ENCODE measurements at regions not wholly inside any gene's neighbourhood (a gene's known extent, or its start where the extent isn't known, plus 50 kb on each side); places are given as distances from the start of the nearest gene placed in this dataset.
"Not testable (repeated sequence)": the region's sequence is repeated elsewhere in the genome, so short reads cannot be mapped to it uniquely, and the experiment has no call there.

GRCh38 chr9:110011628-110012320 lies 196.2 kb downstream of the C9orf152 start:
- Histone ChIP-seq H3K36me3 (ENCODE audit: control insufficient read depth in 2 of 3, insufficient read depth in 3 of 3, low read length in 3 of 3) (no peaks in the 10 kb centered on the region), H3K9ac (ENCODE audit: low read length in 3 of 3) (no peak overlapping the region), H3K9me3 (ENCODE audit: control insufficient read depth in 2 of 3, insufficient read depth in 1 of 3, low read length in 3 of 3) (no peaks in the 10 kb centered on the region), H3K27ac (ENCODE audit: low read depth in 2 of 2, low read length in 2 of 2) (no peak overlapping the region), H3K27me3 (ENCODE audit: control insufficient read depth, insufficient read depth, low read length) (no peaks in the 10 kb centered on the region), H3K4me3 (ENCODE audit: low read length in 3 of 3) (no peak overlapping the region), H3K4me1 (ENCODE audit: control insufficient read depth in 2 of 3, insufficient read depth in 2 of 3, low read depth in 1 of 3, low read length in 3 of 3) (no peaks in the 10 kb centered on the region)
- no peak for DNase-seq
- TF ChIP-seq, protein P1, sequence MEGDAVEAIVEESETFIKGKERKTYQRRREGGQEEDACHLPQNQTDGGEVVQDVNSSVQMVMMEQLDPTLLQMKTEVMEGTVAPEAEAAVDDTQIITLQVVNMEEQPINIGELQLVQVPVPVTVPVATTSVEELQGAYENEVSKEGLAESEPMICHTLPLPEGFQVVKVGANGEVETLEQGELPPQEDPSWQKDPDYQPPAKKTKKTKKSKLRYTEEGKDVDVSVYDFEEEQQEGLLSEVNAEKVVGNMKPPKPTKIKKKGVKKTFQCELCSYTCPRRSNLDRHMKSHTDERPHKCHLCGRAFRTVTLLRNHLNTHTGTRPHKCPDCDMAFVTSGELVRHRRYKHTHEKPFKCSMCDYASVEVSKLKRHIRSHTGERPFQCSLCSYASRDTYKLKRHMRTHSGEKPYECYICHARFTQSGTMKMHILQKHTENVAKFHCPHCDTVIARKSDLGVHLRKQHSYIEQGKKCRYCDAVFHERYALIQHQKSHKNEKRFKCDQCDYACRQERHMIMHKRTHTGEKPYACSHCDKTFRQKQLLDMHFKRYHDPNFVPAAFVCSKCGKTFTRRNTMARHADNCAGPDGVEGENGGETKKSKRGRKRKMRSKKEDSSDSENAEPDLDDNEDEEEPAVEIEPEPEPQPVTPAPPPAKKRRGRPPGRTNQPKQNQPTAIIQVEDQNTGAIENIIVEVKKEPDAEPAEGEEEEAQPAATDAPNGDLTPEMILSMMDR (IDR thresholded peaks at IDR 0.05; ENCODE audit: borderline replicate concordance, extremely low read depth, insufficient read depth): no peak
- FAIRE-seq: no peak
- intact Hi-C loops (cut with DNase I): no loop called here

- DNase-seq: no peak
- TF ChIP-seq, protein P1 (IDR thresholded peaks at IDR 0.05; ENCODE audit: borderline replicate concordance, extremely low read depth, insufficient read depth): no peak
- no peak for FAIRE-seq
- Histone ChIP-seq H3K36me3 (ENCODE audit: control insufficient read depth in 2 of 3, insufficient read depth in 3 of 3, low read length in 3 of 3) (no peaks in the 10 kb centered on the region), H3K4me1 (ENCODE audit: control insufficient read depth in 2 of 3, insufficient read depth in 2 of 3, low read depth in 1 of 3, low read length in 3 of 3) (no peaks in the 10 kb centered on the region), H3K9ac (ENCODE audit: low read length in 3 of 3) (no peak overlapping the region), H3K4me3 (ENCODE audit: low read length in 3 of 3) (no peak overlapping the region), H3K27me3 (ENCODE audit: control insufficient read depth, insufficient read depth, low read length) (no peaks in the 10 kb centered on the region), H3K9me3 (ENCODE audit: control insufficient read depth in 2 of 3, insufficient read depth in 1 of 3, low read length in 3 of 3) (no peaks in the 10 kb centered on the region), H3K27ac (ENCODE audit: low read depth in 2 of 2, low read length in 2 of 2) (no peak overlapping the region)
- intact Hi-C loops (cut with DNase I): no loop called here
These were observed 194.9 kb downstream of the C9orf152 start for GRCh38 chr9:110013064-110013463.

DNA sequence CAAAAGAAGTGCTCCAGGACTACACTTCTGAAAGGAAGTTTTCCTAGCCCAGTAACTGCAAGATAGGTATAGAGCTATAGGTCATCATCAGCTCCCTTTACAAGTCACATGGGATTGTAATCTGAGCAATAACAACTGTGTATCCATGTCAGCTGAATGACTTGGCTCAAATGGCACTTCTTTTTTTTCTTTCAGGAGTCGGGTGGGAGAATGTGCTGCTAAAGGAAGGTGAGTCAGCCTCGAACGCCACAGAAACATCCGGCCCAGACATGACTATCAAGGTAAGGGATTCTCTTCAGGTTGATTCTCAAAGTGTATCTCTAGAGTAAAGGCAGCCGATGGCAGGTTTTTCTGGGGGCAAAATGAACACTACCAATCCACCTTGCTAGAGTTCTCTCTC lies 192.2 kb downstream of the C9orf152 start:
- FAIRE-seq: no peak
- Histone ChIP-seq H3K27ac (ENCODE audit: low read depth in 2 of 2, low read length in 2 of 2) (no peak overlapping the region), H3K9ac (ENCODE audit: low read length in 3 of 3) (no peak overlapping the region), H3K27me3 (ENCODE audit: control insufficient read depth, insufficient read depth, low read length) (no peaks in the 10 kb centered on the region), H3K4me3 (ENCODE audit: low read length in 3 of 3) (no peak overlapping the region), H3K9me3 (ENCODE audit: control insufficient read depth in 2 of 3, insufficient read depth in 1 of 3, low read length in 3 of 3) (no peaks in the 10 kb centered on the region), H3K4me1 (ENCODE audit: control insufficient read depth in 2 of 3, insufficient read depth in 2 of 3, low read depth in 1 of 3, low read length in 3 of 3) (no peaks in the 10 kb centered on the region), H3K36me3 (ENCODE audit: control insufficient read depth in 2 of 3, insufficient read depth in 3 of 3, low read length in 3 of 3) (no peaks in the 10 kb centered on the region)
- intact Hi-C loops (cut with DNase I): no loop called here
- DNase-seq: no peak
- TF ChIP-seq, protein P1 (IDR thresholded peaks at IDR 0.05; ENCODE audit: borderline replicate concordance, extremely low read depth, insufficient read depth): no peak

GRCh38 chr9:110016340-110016739 lies 191.6 kb downstream of the C9orf152 start:
- Histone ChIP-seq H3K4me1 (ENCODE audit: control insufficient read depth in 2 of 3, insufficient read depth in 2 of 3, low read depth in 1 of 3, low read length in 3 of 3) (no peaks in the 10 kb centered on the region), H3K27me3 (ENCODE audit: control insufficient read depth, insufficient read depth, low read length) (no peaks in the 10 kb centered on the region), H3K4me3 (ENCODE audit: low read length in 3 of 3) (no peak overlapping the region), H3K9ac (ENCODE audit: low read length in 3 of 3) (no peak overlapping the region), H3K36me3 (ENCODE audit: control insufficient read depth in 2 of 3, insufficient read depth in 3 of 3, low read length in 3 of 3) (no peaks in the 10 kb centered on the region), H3K27ac (ENCODE audit: low read depth in 2 of 2, low read length in 2 of 2) (no peak overlapping the region), H3K9me3 (ENCODE audit: control insufficient read depth in 2 of 3, insufficient read depth in 1 of 3, low read length in 3 of 3) (no peaks in the 10 kb centered on the region)
- intact Hi-C loops (cut with DNase I): no loop called here
- no peak for DNase-seq
- no peak for FAIRE-seq
- TF ChIP-seq, protein P1 (IDR thresholded peaks at IDR 0.05; ENCODE audit: borderline replicate concordance, extremely low read depth, insufficient read depth): no peak

- H3K9me3 ChIP-seq (ENCODE audit: control insufficient read depth in 2 of 3, insufficient read depth in 1 of 3, low read length in 3 of 3); H3K9ac ChIP-seq (ENCODE audit: low read length in 3 of 3); H3K4me1 ChIP-seq (ENCODE audit: control insufficient read depth in 2 of 3, insufficient read depth in 2 of 3, low read depth in 1 of 3, low read length in 3 of 3); intact Hi-C loops (cut with DNase I); DNase-seq; H3K27ac ChIP-seq (ENCODE audit: low read depth in 2 of 2, low read length in 2 of 2); H3K27me3 ChIP-seq (ENCODE audit: control insufficient read depth, insufficient read depth, low read length); H3K4me3 ChIP-seq (ENCODE audit: low read length in 3 of 3); FAIRE-seq; H3K36me3 ChIP-seq (ENCODE audit: control insufficient read depth in 2 of 3, insufficient read depth in 3 of 3, low read length in 3 of 3): not testable (repeated sequence)
These were observed 187.7 kb downstream of the C9orf152 start for GRCh38 chr9:110020216-110020615.

Data from kidney (tissue), 13 donors.